ENCODE measurements at regions not wholly inside any gene's neighbourhood (a gene's known extent, or its start where the extent isn't known, plus 50 kb on each side); places are given as distances from the start of the nearest gene placed in this dataset.
"Not testable (repeated sequence)": the region's sequence is repeated elsewhere in the genome, so short reads cannot be mapped to it uniquely, and the experiment has no call there.

GRCh38 chr2:64745562-64745961 is 91.8 kb upstream of the SERTAD2 start:
- no peak for ATAC-seq (replicated peaks in 1 of 4)

DNA sequence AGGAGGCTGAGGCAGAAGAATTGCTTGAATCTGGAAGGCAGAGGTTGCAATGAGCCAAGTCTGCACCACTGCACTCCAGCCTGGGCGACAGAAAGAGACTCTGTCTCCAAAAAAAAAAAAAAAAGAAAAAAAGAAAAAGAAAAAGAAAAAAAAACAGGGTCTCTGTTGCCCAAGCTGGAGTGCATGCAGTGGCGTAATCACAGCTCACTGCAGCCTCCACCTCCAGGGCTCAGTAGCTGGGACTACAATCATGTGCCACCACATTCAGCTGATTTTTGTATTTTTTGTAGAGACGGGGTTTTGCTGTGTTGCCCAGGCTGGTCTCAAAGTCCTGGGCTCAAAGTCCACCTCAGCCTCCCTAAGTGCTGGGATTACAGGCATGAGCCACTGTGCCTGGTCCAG is 94.0 kb upstream of the SERTAD2 start:
- not testable (repeated sequence) for H3K27ac Mint-ChIP-seq; H3K4me3 ChIP-seq (ENCODE audit: control insufficient read depth in 1 of 2, extremely low read depth in 1 of 2, low read length in 1 of 2); H3K9me3 Mint-ChIP-seq; H3K36me3 ChIP-seq (ENCODE audit: control insufficient read depth in 2 of 2, extremely low read depth in 1 of 2, insufficient read depth in 1 of 2, low read length in 1 of 2); H3K4me1 ChIP-seq (ENCODE audit: control insufficient read depth in 1 of 2, extremely low read depth in 1 of 2, insufficient read depth in 2 of 2, low read length in 2 of 2); H3K27me3 Mint-ChIP-seq; DNase-seq; H3K27ac ChIP-seq (ENCODE audit: low read length); H3K36me3 Mint-ChIP-seq; H3K4me3 Mint-ChIP-seq; H3K27me3 ChIP-seq (replicated peaks in 1 of 2; ENCODE audit: control insufficient read depth in 2 of 2, extremely low read depth in 1 of 2, insufficient read depth in 2 of 2, low read length in 1 of 2); H3K9me3 ChIP-seq; ATAC-seq (replicated peaks in 1 of 4)
- ChIA-PET CTCF (interaction anchor here (0.6 to 1.4 kb wide), 10 partner anchors 10 to 293 kb away, joined by 3 to 6 read pairs (median 3); partner anchors contain the start of gene SERTAD2 (in 1 of the 2)), POLR2A (interaction anchor here in 1 of 2 donors (0.6 to 1.2 kb wide), 3 partner anchors 14 to 20 kb away, joined by 3 to 5 read pairs (median 3); no protein-coding TSS in a partner anchor)
- WGBS (ENCODE audit: insufficient coverage), result 100% methylated on average over 2 of the region's 3 CpGs
- H3K4me1 Mint-ChIP-seq, result peaks cover 28 to 38% (median 30%) of the 10 kb centered on the region in 3 donors

More at GRCh38 chr2:64745562-64745961, 91.8 kb upstream of the SERTAD2 start:
- Mint-ChIP-seq H3K27ac (peak overlapping the region in 1 of 2 donors; percentile 19), H3K4me3 (no peak overlapping the region), H3K4me1 (peaks cover 20 to 31% (median 22%) of the 10 kb centered on the region in 3 donors), H3K27me3 (no peaks in the 10 kb centered on the region), H3K9me3 (no peaks in the 10 kb centered on the region), H3K36me3 (no peaks in the 10 kb centered on the region)
- Histone ChIP-seq H3K36me3 (ENCODE audit: control insufficient read depth in 2 of 2, extremely low read depth in 1 of 2, insufficient read depth in 1 of 2, low read length in 1 of 2) (no peaks in the 10 kb centered on the region), H3K4me3 (ENCODE audit: control insufficient read depth in 1 of 2, extremely low read depth in 1 of 2, low read length in 1 of 2) (no peak overlapping the region), H3K9me3 (no peaks in the 10 kb centered on the region), H3K27me3 (replicated peaks in 1 of 2; ENCODE audit: control insufficient read depth in 2 of 2, extremely low read depth in 1 of 2, insufficient read depth in 2 of 2, low read length in 1 of 2) (no peaks in the 10 kb centered on the region), H3K27ac (ENCODE audit: low read length) (no peak overlapping the region), H3K4me1 (ENCODE audit: control insufficient read depth in 1 of 2, extremely low read depth in 1 of 2, insufficient read depth in 2 of 2, low read length in 2 of 2) (peaks cover 5 to 7% of the 10 kb centered on the region in 2 experiments)
- WGBS (ENCODE audit: insufficient coverage), result no CpG with 5 or more reads among the region's 2 CpGs
- ChIA-PET CTCF (no interaction called here), POLR2A (interaction anchor here in 1 of 2 donors (0.6 kb wide), 1 partner anchor 61 kb away, joined by 3 read pairs; no protein-coding TSS in a partner anchor)
- DNase-seq, result no peak

GRCh38 chr2:64748147-64748546 is 94.4 kb upstream of the SERTAD2 start:
- no peaks in the 10 kb centered on the region for H3K27me3 ChIP-seq (replicated peaks in 1 of 2; ENCODE audit: control insufficient read depth in 2 of 2, extremely low read depth in 1 of 2, insufficient read depth in 2 of 2, low read length in 1 of 2)
- DNase-seq (no peak), ATAC-seq (replicated peaks in 1 of 4) (no peak)
- no peaks in the 10 kb centered on the region for H3K9me3 ChIP-seq
- H3K27ac ChIP-seq (ENCODE audit: low read length), result no peak overlapping the region
- no CpG with 5 or more reads among the region's 3 CpGs for WGBS (ENCODE audit: insufficient coverage)
- no peak overlapping the region for H3K4me3 ChIP-seq (ENCODE audit: control insufficient read depth in 1 of 2, extremely low read depth in 1 of 2, low read length in 1 of 2)
- Mint-ChIP-seq H3K9me3 (no peaks in the 10 kb centered on the region), H3K4me1 (peaks cover 28 to 38% (median 30%) of the 10 kb centered on the region in 3 donors), H3K27ac (peak overlapping the region; percentile 77 to 93), H3K4me3 (no peak overlapping the region), H3K36me3 (no peaks in the 10 kb centered on the region), H3K27me3 (no peaks in the 10 kb centered on the region)
- H3K4me1 ChIP-seq (ENCODE audit: control insufficient read depth in 1 of 2, extremely low read depth in 1 of 2, insufficient read depth in 2 of 2, low read length in 2 of 2), result peaks cover 10% of the 10 kb centered on the region in 2 experiments
- ChIA-PET CTCF (interaction anchor here (0.6 to 1.4 kb wide), 6 partner anchors 13 to 125 kb away, joined by 3 to 6 read pairs (median 3); partner anchors contain the start of gene SERTAD2 (in 1 of the 2)), POLR2A (interaction anchor here in 1 of 2 donors (0.6 to 0.8 kb wide), 2 partner anchors 14 to 20 kb away, joined by 3 to 5 read pairs; no protein-coding TSS in a partner anchor)
- H3K36me3 ChIP-seq (ENCODE audit: control insufficient read depth in 2 of 2, extremely low read depth in 1 of 2, insufficient read depth in 1 of 2, low read length in 1 of 2), result no peaks in the 10 kb centered on the region

GRCh38 chr2:64748561-64748960 is 94.8 kb upstream of the SERTAD2 start:
- peak overlapping the region; percentile 95 for H3K27ac ChIP-seq (ENCODE audit: low read length)
- no peaks in the 10 kb centered on the region for H3K27me3 ChIP-seq (replicated peaks in 1 of 2; ENCODE audit: control insufficient read depth in 2 of 2, extremely low read depth in 1 of 2, insufficient read depth in 2 of 2, low read length in 1 of 2)
- no peaks in the 10 kb centered on the region for H3K36me3 Mint-ChIP-seq
- ChIA-PET CTCF (interaction anchor here in 1 of 2 donors (0.8 to 1.4 kb wide), 3 partner anchors 13 to 99 kb away, joined by 3 read pairs; partner anchors contain the start of gene SERTAD2), POLR2A (interaction anchor here (0.5 to 3.2 kb wide), 2 partner anchors 62 to 95 kb away, joined by 3 to 29 read pairs; partner anchors contain the start of gene SERTAD2 (in 1 of the 2))
- H3K27me3 Mint-ChIP-seq, result no peaks in the 10 kb centered on the region
- H3K4me1 ChIP-seq (ENCODE audit: control insufficient read depth in 1 of 2, extremely low read depth in 1 of 2, insufficient read depth in 2 of 2, low read length in 2 of 2), result peaks cover 10% of the 10 kb centered on the region in 2 experiments
- H3K36me3 ChIP-seq (ENCODE audit: control insufficient read depth in 2 of 2, extremely low read depth in 1 of 2, insufficient read depth in 1 of 2, low read length in 1 of 2), result no peaks in the 10 kb centered on the region
- peak overlapping the region in 2 of 3 donors; percentile 97 for H3K4me3 Mint-ChIP-seq
- no peaks in the 10 kb centered on the region for H3K9me3 Mint-ChIP-seq
- peaks cover 28 to 38% (median 29%) of the 10 kb centered on the region in 3 donors for H3K4me1 Mint-ChIP-seq
- DNase-seq, result no peak
- no peak for ATAC-seq (replicated peaks in 1 of 4)
- H3K4me3 ChIP-seq (ENCODE audit: control insufficient read depth in 1 of 2, extremely low read depth in 1 of 2, low read length in 1 of 2), result no peak overlapping the region
- no CpG with 5 or more reads among the region's 2 CpGs for WGBS (ENCODE audit: insufficient coverage)
- H3K27ac Mint-ChIP-seq, result peak overlapping the region; percentile 77 to 93
- no peaks in the 10 kb centered on the region for H3K9me3 ChIP-seq

DNA sequence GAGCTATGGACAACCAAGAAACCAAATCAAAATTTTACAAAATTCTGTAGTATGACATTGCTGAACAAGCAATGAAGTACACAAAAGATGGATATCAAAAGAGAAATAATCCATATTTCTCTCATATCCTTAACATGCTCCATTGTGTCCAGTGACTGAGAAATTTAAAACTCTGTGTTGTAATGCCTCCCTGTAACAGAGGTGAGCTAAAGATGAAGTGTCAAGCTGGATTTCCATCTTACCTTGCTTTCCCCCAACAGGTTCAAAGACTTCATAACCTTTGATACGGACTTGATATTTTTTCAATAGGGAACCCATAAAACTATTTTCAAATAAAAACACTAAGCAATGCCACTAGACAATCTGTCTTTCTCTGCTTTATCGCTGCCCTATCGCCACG is 95.7 kb upstream of the SERTAD2 start:
- ChIA-PET CTCF (interaction anchor here (0.6 to 4.4 kb wide), 10 partner anchors 18 to 189 kb away, joined by 3 to 78 read pairs (median 4); partner anchors contain the start of gene SERTAD2 (in 1 of the 2)), POLR2A (interaction anchor here (0.5 to 3.2 kb wide), 10 partner anchors 12 to 576 kb away, joined by 3 to 29 read pairs (median 7); partner anchors contain the start of gene SERTAD2 (in 1 of the 2))
- ATAC-seq (replicated peaks in 1 of 4) (no peak), DNase-seq (peak in 1 of 35 experiments; percentile 40)
- Mint-ChIP-seq H3K36me3 (no peaks in the 10 kb centered on the region), H3K27ac (peak overlapping the region; percentile 93), H3K27me3 (no peaks in the 10 kb centered on the region), H3K4me1 (peaks cover 28 to 32% (median 29%) of the 10 kb centered on the region in 3 donors), H3K9me3 (no peaks in the 10 kb centered on the region), H3K4me3 (peak overlapping the region; percentile 87 to 97 (median 97))
- Histone ChIP-seq H3K27ac (ENCODE audit: low read length) (peak overlapping the region; percentile 95), H3K9me3 (no peaks in the 10 kb centered on the region), H3K4me1 (ENCODE audit: control insufficient read depth in 1 of 2, extremely low read depth in 1 of 2, insufficient read depth in 2 of 2, low read length in 2 of 2) (peaks cover 10% of the 10 kb centered on the region in 2 experiments), H3K36me3 (ENCODE audit: control insufficient read depth in 2 of 2, extremely low read depth in 1 of 2, insufficient read depth in 1 of 2, low read length in 1 of 2) (no peaks in the 10 kb centered on the region), H3K27me3 (replicated peaks in 1 of 2; ENCODE audit: control insufficient read depth in 2 of 2, extremely low read depth in 1 of 2, insufficient read depth in 2 of 2, low read length in 1 of 2) (no peaks in the 10 kb centered on the region), H3K4me3 (ENCODE audit: control insufficient read depth in 1 of 2, extremely low read depth in 1 of 2, low read length in 1 of 2) (peak overlapping the region; percentile 89 to 95)
- 31% methylated on average over 4 of the region's 4 CpGs for WGBS (ENCODE audit: insufficient coverage)

GRCh38 chr2:64750001-64750816 is 96.5 kb upstream of the SERTAD2 start:
- H3K9me3 ChIP-seq, result no peaks in the 10 kb centered on the region
- peaks cover 10% of the 10 kb centered on the region in 2 experiments for H3K4me1 ChIP-seq (ENCODE audit: control insufficient read depth in 1 of 2, extremely low read depth in 1 of 2, insufficient read depth in 2 of 2, low read length in 2 of 2)
- no peaks in the 10 kb centered on the region for H3K9me3 Mint-ChIP-seq
- WGBS (ENCODE audit: insufficient coverage), result 0% methylated on average over 7 of the region's 38 CpGs
- H3K4me3 Mint-ChIP-seq, result peak overlapping the region; percentile 87 to 97 (median 97)
- DNase-seq, result peak in 21 of 35 experiments; percentile 6 to 53 (median 14)
- H3K27ac Mint-ChIP-seq, result peak overlapping the region; percentile 93
- H3K36me3 ChIP-seq (ENCODE audit: control insufficient read depth in 2 of 2, extremely low read depth in 1 of 2, insufficient read depth in 1 of 2, low read length in 1 of 2), result no peaks in the 10 kb centered on the region
- POLR2A ChIA-PET, result interaction anchor here (0.5 to 3.2 kb wide), 23 partner anchors 13 to 575 kb away, joined by 3 to 29 read pairs (median 6); partner anchors contain the start of genes SERTAD2 (in 2 of the 2) and RAB1A (in 1 of the 2)
- peak overlapping the region; percentile 89 to 95 for H3K4me3 ChIP-seq (ENCODE audit: control insufficient read depth in 1 of 2, extremely low read depth in 1 of 2, low read length in 1 of 2)
- peak overlapping the region; percentile 95 for H3K27ac ChIP-seq (ENCODE audit: low read length)
- no peaks in the 10 kb centered on the region for H3K27me3 ChIP-seq (replicated peaks in 1 of 2; ENCODE audit: control insufficient read depth in 2 of 2, extremely low read depth in 1 of 2, insufficient read depth in 2 of 2, low read length in 1 of 2)
- no peaks in the 10 kb centered on the region for H3K27me3 Mint-ChIP-seq
- H3K4me1 Mint-ChIP-seq, result peaks cover 28 to 32% (median 29%) of the 10 kb centered on the region in 3 donors
- no peaks in the 10 kb centered on the region for H3K36me3 Mint-ChIP-seq
- CTCF ChIA-PET, result interaction anchor here (0.6 to 4.4 kb wide), 32 partner anchors 11 to 327 kb away, joined by 3 to 78 read pairs (median 5); partner anchors contain the start of genes AFTPH (in 1 of the 2) and SERTAD2 (in 1 of the 2)
- ATAC-seq (replicated peaks in 1 of 4), result no peak

Data from T-cell (primary cell).